ENCODE measurements at regions not wholly inside any gene's neighbourhood (a gene's known extent, or its start where the extent isn't known, plus 50 kb on each side); places are given as distances from the start of the nearest gene placed in this dataset.

DNA sequence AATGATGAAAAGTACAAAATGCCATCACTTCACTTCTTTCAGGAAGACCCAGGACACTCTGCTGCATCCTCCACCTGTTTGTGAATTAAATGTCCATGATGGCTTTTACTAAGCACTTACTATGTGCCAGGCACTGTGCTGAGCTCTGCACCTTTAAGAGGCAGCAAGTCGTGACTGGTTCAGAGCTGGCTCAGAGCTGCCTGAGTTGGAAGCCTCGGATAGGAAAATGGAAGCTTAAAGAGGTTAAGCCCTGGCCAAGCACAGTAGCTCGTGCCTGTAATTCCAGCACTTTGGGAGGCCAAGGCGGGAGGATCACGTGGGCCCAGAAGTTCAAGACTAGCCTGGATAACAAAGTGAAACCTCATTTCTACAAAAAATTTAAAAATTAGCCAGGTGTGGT is 95.6 kb downstream of the SNX5 start:
- Histone ChIP-seq H3K4me1 (peaks cover 9 to 21% of the 10 kb centered on the region in 2 donors), H3K36me3 (no peaks in the 10 kb centered on the region), H3K4me3 (no peak overlapping the region), H3K9me3 (no peaks in the 10 kb centered on the region), H3K27me3 (no peaks in the 10 kb centered on the region), H3K27ac (peak overlapping the region; percentile 87 to 91)
- TF ChIP-seq CTCF (IDR thresholded peaks at IDR 0.05) (no peak), POLR2AphosphoS5 (IDR thresholded peaks at IDR 0.05) (no peak), POLR2A (IDR thresholded peaks at IDR 0.05) (no peak)
- DNase-seq (ENCODE audit: low spot score in 2 of 2): no peak
- intact Hi-C loops (cut with DNase I; ENCODE audit: low total_unique reads): loop anchor here (5.0 kb wide), 1 partner anchor 349 kb away; no protein-coding TSS in a partner anchor

DNA sequence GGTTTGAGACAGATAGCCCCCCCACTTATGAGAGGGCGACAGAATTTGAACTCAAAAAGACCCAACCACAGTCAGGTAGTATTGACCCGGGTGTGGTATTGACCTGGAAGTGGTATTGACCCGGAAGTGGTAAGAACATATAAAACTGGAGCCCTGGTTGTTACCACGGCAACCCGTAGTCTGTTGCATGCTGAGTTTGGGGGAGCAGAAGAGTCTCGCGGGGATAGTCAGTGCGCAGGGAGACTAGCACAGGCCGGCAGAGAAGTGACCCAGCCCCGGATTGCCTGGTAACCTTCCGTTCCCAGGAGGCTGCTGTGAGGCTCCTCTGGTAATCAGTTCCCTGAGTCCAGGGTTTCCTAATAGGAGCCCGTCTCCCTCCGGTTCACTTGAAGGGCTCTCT is 96.2 kb downstream of the SNX5 start:
- Histone ChIP-seq H3K27me3 (no peaks in the 10 kb centered on the region), H3K4me1 (peaks cover 9 to 21% of the 10 kb centered on the region in 2 donors), H3K9me3 (no peaks in the 10 kb centered on the region), H3K27ac (peak overlapping the region; percentile 42 to 91), H3K36me3 (no peaks in the 10 kb centered on the region), H3K4me3 (no peak overlapping the region)
- intact Hi-C loops (cut with DNase I; ENCODE audit: low total_unique reads): loop anchor here (5.0 kb wide), 1 partner anchor 350 kb away; no protein-coding TSS in a partner anchor
- DNase-seq (ENCODE audit: low spot score in 2 of 2): no peak
- TF ChIP-seq POLR2AphosphoS5 (IDR thresholded peaks at IDR 0.05): no peak
- no peak for TF ChIP-seq POLR2A (IDR thresholded peaks at IDR 0.05)
- TF ChIP-seq CTCF (IDR thresholded peaks at IDR 0.05): no peak

- no peak for TF ChIP-seq POLR2AphosphoS5 (IDR thresholded peaks at IDR 0.05)
- TF ChIP-seq CTCF (IDR thresholded peaks at IDR 0.05): no peak
- TF ChIP-seq POLR2A (IDR thresholded peaks at IDR 0.05): no peak
- DNase-seq (ENCODE audit: low spot score in 2 of 2): peak in 1 of 2 donors; percentile 37
- H3K4me1 ChIP-seq: peaks cover 9 to 21% of the 10 kb centered on the region in 2 donors
- no peak overlapping the region for H3K4me3 ChIP-seq
- no peaks in the 10 kb centered on the region for H3K27me3 ChIP-seq
- peak overlapping the region; percentile 42 to 91 for H3K27ac ChIP-seq
- H3K36me3 ChIP-seq: no peaks in the 10 kb centered on the region
- no peaks in the 10 kb centered on the region for H3K9me3 ChIP-seq
- intact Hi-C loops (cut with DNase I; ENCODE audit: low total_unique reads): loop anchor here (5.0 kb wide), 1 partner anchor 350 kb away; no protein-coding TSS in a partner anchor
Measured at GRCh38 chr20:17871886-17872285, 96.7 kb downstream of the SNX5 start.

- Histone ChIP-seq H3K4me1 (peaks cover 9 to 16% of the 10 kb centered on the region in 2 donors), H3K4me3 (no peak overlapping the region), H3K27me3 (no peaks in the 10 kb centered on the region), H3K36me3 (no peaks in the 10 kb centered on the region), H3K27ac (no peak overlapping the region), H3K9me3 (no peaks in the 10 kb centered on the region)
- intact Hi-C loops (cut with DNase I; ENCODE audit: low total_unique reads): loop anchor here (5.0 kb wide), 1 partner anchor 351 kb away; no protein-coding TSS in a partner anchor
- DNase-seq (ENCODE audit: low spot score in 2 of 2): no peak
- TF ChIP-seq POLR2AphosphoS5 (IDR thresholded peaks at IDR 0.05) (no peak), POLR2A (IDR thresholded peaks at IDR 0.05) (no peak), CTCF (IDR thresholded peaks at IDR 0.05) (no peak)
Measured at GRCh38 chr20:17871181-17871580, 97.4 kb downstream of the SNX5 start.

DNA sequence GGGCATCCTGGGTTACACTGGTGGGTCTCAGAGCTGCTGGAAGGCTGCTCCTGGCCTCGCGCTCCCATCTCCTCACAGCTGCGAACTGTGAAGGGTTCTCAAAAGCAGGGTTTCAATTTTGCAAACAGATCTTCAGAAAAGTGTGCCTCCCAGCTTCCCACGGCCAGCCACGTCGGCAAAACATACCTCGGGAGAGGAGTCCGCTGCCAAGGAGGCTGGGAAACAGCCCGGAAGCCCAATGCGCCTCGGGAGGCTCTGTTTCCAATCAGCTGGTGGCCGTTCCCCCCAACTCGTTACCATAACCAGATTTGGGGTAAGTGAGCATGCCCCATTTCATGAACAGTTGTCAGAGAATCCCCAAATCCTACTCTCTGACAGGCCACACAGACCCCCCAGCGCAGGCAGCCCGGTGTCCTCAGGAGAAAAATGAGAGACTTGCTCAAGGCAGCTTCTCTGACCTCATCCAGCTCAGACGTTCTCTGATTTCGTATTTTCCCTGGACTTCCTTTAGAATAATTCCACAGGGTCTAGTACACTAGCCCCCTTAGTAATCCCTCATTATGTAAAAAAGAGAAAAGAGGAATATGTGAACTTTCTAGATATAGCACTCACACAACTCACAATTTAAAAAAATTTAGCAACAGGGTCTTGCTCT is 98.4 kb downstream of the SNX5 start:
- Histone ChIP-seq H3K4me3 (peak overlapping the region in 1 of 3 donors; percentile 45), H3K36me3 (no peaks in the 10 kb centered on the region), H3K4me1 (peaks cover 4 to 8% of the 10 kb centered on the region in 2 donors), H3K9me3 (no peaks in the 10 kb centered on the region), H3K27ac (peak overlapping the region; percentile 40 to 62), H3K27me3 (no peaks in the 10 kb centered on the region)
- peak in 1 of 2 donors; percentile 51 for DNase-seq (ENCODE audit: low spot score in 2 of 2)
- TF ChIP-seq POLR2A (IDR thresholded peaks at IDR 0.05) (no peak), CTCF (IDR thresholded peaks at IDR 0.05) (no peak), POLR2AphosphoS5 (IDR thresholded peaks at IDR 0.05) (no peak)
- intact Hi-C loops (cut with DNase I; ENCODE audit: low total_unique reads): loop anchor here (5.0 kb wide), 1 partner anchor 352 kb away; no protein-coding TSS in a partner anchor

Data from breast epithelium (tissue), 4 donors.